Fibroblast of villous mesenchyme (primary cell): ENCODE measurements at regions not wholly inside any gene's neighbourhood (a gene's known extent, or its start where the extent isn't known, plus 50 kb on each side); places are given as distances from the start of the nearest gene placed in this dataset.

Experiments
- DNase-seq: peaks from one replicate; pipeline ENCODE4 v3.0.0-alpha.2; 2010; ENCODE audit warnings: low read depth
- H3K4me3 ChIP-seq: 2 replicates; pipeline ENCODE4 v1.5.1; 2011; ENCODE audit warnings: low read depth, mild to moderate bottlenecking, low read length
- TF ChIP-seq, protein P1 (sequence below): IDR thresholded peaks from 2 replicates; pipeline ENCODE4 v1.5.1; 2012; ENCODE audit warnings: low read depth, mild to moderate bottlenecking, low read length; ENCODE audit not compliant: insufficient read depth

DNA sequence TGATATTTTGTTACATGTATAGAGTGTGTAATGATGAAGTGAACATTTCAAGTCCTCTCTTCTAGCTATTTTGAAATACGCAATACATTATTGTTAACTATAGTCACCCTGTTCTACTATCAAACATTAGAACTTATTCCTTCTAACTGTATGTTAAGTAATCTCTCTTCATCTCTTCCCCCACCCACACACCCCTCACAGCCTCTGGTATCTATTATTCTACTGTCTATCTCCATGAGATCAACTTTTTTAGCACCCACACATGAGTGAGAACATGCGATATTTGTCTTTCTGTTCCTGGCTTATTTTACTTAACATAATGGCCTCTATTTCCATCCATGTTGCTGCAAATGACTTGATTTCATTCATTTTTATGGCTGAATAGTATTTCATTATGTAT, 57.7 kb upstream of the EGR2 start:
- H3K4me3 ChIP-seq: no peak overlapping the region
- DNase-seq: no peak
- TF ChIP-seq, protein P1, sequence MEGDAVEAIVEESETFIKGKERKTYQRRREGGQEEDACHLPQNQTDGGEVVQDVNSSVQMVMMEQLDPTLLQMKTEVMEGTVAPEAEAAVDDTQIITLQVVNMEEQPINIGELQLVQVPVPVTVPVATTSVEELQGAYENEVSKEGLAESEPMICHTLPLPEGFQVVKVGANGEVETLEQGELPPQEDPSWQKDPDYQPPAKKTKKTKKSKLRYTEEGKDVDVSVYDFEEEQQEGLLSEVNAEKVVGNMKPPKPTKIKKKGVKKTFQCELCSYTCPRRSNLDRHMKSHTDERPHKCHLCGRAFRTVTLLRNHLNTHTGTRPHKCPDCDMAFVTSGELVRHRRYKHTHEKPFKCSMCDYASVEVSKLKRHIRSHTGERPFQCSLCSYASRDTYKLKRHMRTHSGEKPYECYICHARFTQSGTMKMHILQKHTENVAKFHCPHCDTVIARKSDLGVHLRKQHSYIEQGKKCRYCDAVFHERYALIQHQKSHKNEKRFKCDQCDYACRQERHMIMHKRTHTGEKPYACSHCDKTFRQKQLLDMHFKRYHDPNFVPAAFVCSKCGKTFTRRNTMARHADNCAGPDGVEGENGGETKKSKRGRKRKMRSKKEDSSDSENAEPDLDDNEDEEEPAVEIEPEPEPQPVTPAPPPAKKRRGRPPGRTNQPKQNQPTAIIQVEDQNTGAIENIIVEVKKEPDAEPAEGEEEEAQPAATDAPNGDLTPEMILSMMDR: no peak

DNA sequence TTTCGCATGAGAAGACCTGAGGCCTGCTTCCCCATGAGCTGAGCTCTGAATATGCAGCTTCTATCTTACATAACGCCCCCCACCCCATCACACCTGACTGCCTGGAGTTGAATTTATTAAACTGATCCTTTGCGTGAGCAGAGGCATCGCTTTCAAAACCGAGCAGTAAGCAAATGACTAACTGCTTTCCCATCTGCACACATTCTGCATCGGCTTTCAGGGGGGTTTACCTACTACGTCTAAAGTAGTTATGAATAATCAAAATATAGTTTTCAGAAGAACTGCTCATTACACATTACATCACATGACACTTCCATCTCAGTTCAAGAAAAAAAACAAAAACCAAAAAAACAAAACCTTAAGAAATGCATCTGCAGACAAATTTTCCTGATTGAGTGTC, 54.7 kb upstream of the EGR2 start:
- H3K4me3 ChIP-seq: no peak overlapping the region
- TF ChIP-seq, protein P1: no peak
- DNase-seq: no peak

DNA sequence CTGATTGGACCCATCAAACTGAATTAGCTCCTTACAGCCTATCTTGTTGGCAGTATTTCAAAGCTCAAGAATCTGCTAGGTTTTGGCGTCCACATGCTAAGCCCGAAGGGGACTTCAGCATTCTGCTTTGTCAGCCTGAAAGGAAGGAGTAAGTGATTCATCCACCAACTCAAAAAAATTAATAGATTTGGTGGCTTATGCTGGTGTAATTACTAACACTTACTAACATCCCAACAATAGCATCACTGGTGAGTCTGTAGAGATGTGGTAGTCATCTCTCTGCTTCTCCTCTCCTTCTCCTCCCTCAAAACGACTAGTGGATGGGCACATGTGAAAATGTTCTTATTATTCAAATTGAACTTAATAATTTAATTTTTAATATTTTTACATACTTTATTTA, 53.8 kb upstream of the EGR2 start:
- H3K4me3 ChIP-seq: no peak overlapping the region
- no peak for DNase-seq
- TF ChIP-seq, protein P1: no peak

- TF ChIP-seq, protein P1: no peak
Observed at GRCh38 chr10:62866941-62867340, 50.8 kb upstream of the EGR2 start.

GRCh38 chr10:62866451-62866850, 50.3 kb upstream of the EGR2 start:
- TF ChIP-seq, protein P1: no peak
- no peak overlapping the region for H3K4me3 ChIP-seq
- DNase-seq: no peak

More at GRCh38 chr10:62866941-62867340, 50.8 kb upstream of the EGR2 start:
- no peak for DNase-seq
- no peak overlapping the region for H3K4me3 ChIP-seq
